ENCODE measurements at regions not wholly inside any gene's neighbourhood (a gene's known extent, or its start where the extent isn't known, plus 50 kb on each side); places are given as distances from the start of the nearest gene placed in this dataset.

- Histone ChIP-seq H3K36me3 (ENCODE audit: control insufficient read depth, low read length) (no peaks in the 10 kb centered on the region), H3K4me3 (ENCODE audit: low read length) (no peak overlapping the region), H4K20me1 (ENCODE audit: control insufficient read depth, insufficient read depth, low read depth, low read length) (no peaks in the 10 kb centered on the region), H3K9me3 (ENCODE audit: control insufficient read depth, insufficient read depth, low read length) (no peaks in the 10 kb centered on the region), H3K4me1 (ENCODE audit: control insufficient read depth, low read length) (no peaks in the 10 kb centered on the region), H3K4me2 (ENCODE audit: low read length) (no peak overlapping the region), H3K9me2 (replicated peaks; ENCODE audit: control insufficient read depth, low read length) (no peaks in the 10 kb centered on the region), H3K27ac (ENCODE audit: low read depth, low read length) (no peak overlapping the region), H3K27me3 (ENCODE audit: control insufficient read depth, low read length) (no peaks in the 10 kb centered on the region), H3K79me2 (ENCODE audit: control insufficient read depth, low read length) (no peaks in the 10 kb centered on the region), H3F3A (ENCODE audit: control insufficient read depth, insufficient read depth) (no peaks in the 10 kb centered on the region)
- TF ChIP-seq EZH2phosphoT487 (IDR thresholded peaks at IDR 0.05; ENCODE audit: borderline replicate concordance, low read length) (no peak), CTCF (IDR thresholded peaks at IDR 0.05; ENCODE audit: low read depth, low read length, poor library complexity, severe bottlenecking) (no peak)
Observed at GRCh38 chr2:19505199-19506136, 147.0 kb upstream of the OSR1 start.

GRCh38 chr2:19504400-19505198, 146.2 kb upstream of the OSR1 start:
- H3K27ac ChIP-seq (ENCODE audit: low read depth, low read length) = no peak overlapping the region
- no peaks in the 10 kb centered on the region for H3K4me1 ChIP-seq (ENCODE audit: control insufficient read depth, low read length)

GRCh38 chr2:19503915-19504314, 145.5 kb upstream of the OSR1 start:
- H3K79me2 ChIP-seq (ENCODE audit: control insufficient read depth, low read length) = no peaks in the 10 kb centered on the region
- no peak overlapping the region for H3K4me3 ChIP-seq (ENCODE audit: low read length)
- TF ChIP-seq CTCF (IDR thresholded peaks at IDR 0.05; ENCODE audit: low read depth, low read length, poor library complexity, severe bottlenecking) (no peak), EZH2phosphoT487 (IDR thresholded peaks at IDR 0.05; ENCODE audit: borderline replicate concordance, low read length) (no peak)
- no peaks in the 10 kb centered on the region for H3K36me3 ChIP-seq (ENCODE audit: control insufficient read depth, low read length)
- H3K9me3 ChIP-seq (ENCODE audit: control insufficient read depth, insufficient read depth, low read length) = no peaks in the 10 kb centered on the region
- H3K4me2 ChIP-seq (ENCODE audit: low read length) = no peak overlapping the region
- H3K4me1 ChIP-seq (ENCODE audit: control insufficient read depth, low read length) = no peaks in the 10 kb centered on the region
- H4K20me1 ChIP-seq (ENCODE audit: control insufficient read depth, insufficient read depth, low read depth, low read length) = no peaks in the 10 kb centered on the region
- no peak overlapping the region for H3K27ac ChIP-seq (ENCODE audit: low read depth, low read length)
- no peaks in the 10 kb centered on the region for H3F3A ChIP-seq (ENCODE audit: control insufficient read depth, insufficient read depth)
- no peaks in the 10 kb centered on the region for H3K9me2 ChIP-seq (replicated peaks; ENCODE audit: control insufficient read depth, low read length)
- H3K27me3 ChIP-seq (ENCODE audit: control insufficient read depth, low read length) = no peaks in the 10 kb centered on the region

More at GRCh38 chr2:19504400-19505198, 146.2 kb upstream of the OSR1 start:
- Histone ChIP-seq H3K9me2 (replicated peaks; ENCODE audit: control insufficient read depth, low read length) (no peaks in the 10 kb centered on the region), H3K36me3 (ENCODE audit: control insufficient read depth, low read length) (no peaks in the 10 kb centered on the region), H3K4me3 (ENCODE audit: low read length) (no peak overlapping the region), H3F3A (ENCODE audit: control insufficient read depth, insufficient read depth) (no peaks in the 10 kb centered on the region), H3K27me3 (ENCODE audit: control insufficient read depth, low read length) (no peaks in the 10 kb centered on the region), H3K4me2 (ENCODE audit: low read length) (no peak overlapping the region), H4K20me1 (ENCODE audit: control insufficient read depth, insufficient read depth, low read depth, low read length) (no peaks in the 10 kb centered on the region), H3K79me2 (ENCODE audit: control insufficient read depth, low read length) (no peaks in the 10 kb centered on the region), H3K9me3 (ENCODE audit: control insufficient read depth, insufficient read depth, low read length) (no peaks in the 10 kb centered on the region)
- TF ChIP-seq CTCF (IDR thresholded peaks at IDR 0.05; ENCODE audit: low read depth, low read length, poor library complexity, severe bottlenecking) (no peak), EZH2phosphoT487 (IDR thresholded peaks at IDR 0.05; ENCODE audit: borderline replicate concordance, low read length) (no peak)

Data from DOHH2 (cell line).